Right lobe of liver (tissue), 4 donors: ENCODE measurements at regions not wholly inside any gene's neighbourhood (a gene's known extent, or its start where the extent isn't known, plus 50 kb on each side); places are given as distances from the start of the nearest gene placed in this dataset.

ENCODE experiments used
- CTCF ChIP-seq, 4 donors: fragments of 200-600 bp in 3 of 4; fragments of 450-650 bp in 1 of 4; IDR thresholded peaks; one replicate each; pipeline versions ENCODE4 v1.5.1 to v1.8.0; 2016 to 2022; ENCODE audit warnings: antibody characterized with exemption in 4 of 4, mild to moderate bottlenecking in 2 of 4
- POLR2A ChIP-seq: fragments of 450-650 bp; IDR thresholded peaks from one replicate; pipeline ENCODE4 v1.6.1; 2017; ENCODE audit warnings: antibody characterized with exemption, mild to moderate bottlenecking
- donor health status: DM: no; HTN: no; CAD: no.
- donor health status: DM: no; HTN: no; CAD: no.
- donor health status: DM: no; HTN: yes; CAD: no.

GRCh38 chr13:71149046-71149445 is 718.0 kb downstream of the DACH1 start:
- TF ChIP-seq CTCF (IDR thresholded peaks at IDR 0.05) (no peak), POLR2A (no peak)
